ENCODE measurements at regions not wholly inside any gene's neighbourhood (a gene's known extent, or its start where the extent isn't known, plus 50 kb on each side); places are given as distances from the start of the nearest gene placed in this dataset.

DNA sequence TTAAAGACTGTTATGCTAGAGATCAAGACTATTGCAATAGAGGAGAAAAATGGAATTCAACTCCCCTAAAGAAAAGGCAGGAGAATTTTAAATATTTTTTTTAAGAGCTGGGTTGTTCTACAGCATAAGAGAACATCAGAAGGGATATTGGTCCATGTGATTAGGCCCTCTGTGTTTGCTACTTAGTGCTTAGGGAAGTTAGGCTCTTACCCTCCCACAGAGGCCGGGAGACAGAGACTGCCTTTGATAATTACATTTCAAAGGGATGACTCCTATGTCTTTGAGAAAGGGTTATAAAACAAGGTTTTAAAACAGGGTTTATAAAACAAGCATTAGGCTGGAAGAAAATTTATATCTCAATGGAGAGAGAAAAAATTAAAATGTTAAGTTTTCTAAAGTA lies 1248.1 kb upstream of the PCDH20 start:
- no peak for DNase-seq (ENCODE audit: low spot score)

DNA sequence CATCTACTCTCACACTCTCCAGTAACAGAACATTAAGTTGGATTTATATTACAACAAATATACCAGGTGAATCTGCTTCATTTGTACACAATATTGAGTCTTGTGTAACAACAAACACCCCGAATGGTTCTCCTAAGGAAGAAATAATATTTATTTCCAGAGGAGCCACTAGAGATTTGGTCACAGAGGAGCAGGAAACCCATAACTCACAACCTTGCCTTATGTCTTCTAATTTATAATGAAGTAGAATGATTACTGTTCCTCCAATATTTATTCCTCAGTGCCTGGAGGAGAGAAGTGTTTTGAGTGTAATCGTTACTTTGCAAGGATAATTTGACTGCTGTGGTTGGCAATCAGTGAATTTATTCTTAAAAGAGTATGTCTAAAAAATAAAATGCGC lies 1243.7 kb upstream of the PCDH20 start:
- DNase-seq (ENCODE audit: low spot score): no peak

DNA sequence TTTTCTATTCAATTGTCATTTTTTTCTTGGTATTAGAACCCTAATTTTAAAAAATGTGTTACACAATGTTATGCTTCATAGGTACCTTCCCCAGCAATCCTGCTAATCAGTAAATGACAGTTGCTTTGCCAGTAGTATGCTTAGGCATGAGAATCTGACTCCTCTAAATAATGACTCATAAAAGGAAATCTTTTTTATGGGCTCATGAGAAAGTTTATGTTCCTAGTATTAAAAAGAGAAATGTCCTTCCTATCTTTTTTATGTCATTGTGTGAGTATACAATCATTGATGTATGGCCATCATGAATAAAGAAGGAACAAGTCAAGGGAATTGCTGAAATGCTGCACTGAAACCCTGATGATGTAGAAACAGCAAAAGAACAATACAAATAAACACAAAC lies 1237.7 kb upstream of the PCDH20 start:
- DNase-seq (ENCODE audit: low spot score): no peak

DNA sequence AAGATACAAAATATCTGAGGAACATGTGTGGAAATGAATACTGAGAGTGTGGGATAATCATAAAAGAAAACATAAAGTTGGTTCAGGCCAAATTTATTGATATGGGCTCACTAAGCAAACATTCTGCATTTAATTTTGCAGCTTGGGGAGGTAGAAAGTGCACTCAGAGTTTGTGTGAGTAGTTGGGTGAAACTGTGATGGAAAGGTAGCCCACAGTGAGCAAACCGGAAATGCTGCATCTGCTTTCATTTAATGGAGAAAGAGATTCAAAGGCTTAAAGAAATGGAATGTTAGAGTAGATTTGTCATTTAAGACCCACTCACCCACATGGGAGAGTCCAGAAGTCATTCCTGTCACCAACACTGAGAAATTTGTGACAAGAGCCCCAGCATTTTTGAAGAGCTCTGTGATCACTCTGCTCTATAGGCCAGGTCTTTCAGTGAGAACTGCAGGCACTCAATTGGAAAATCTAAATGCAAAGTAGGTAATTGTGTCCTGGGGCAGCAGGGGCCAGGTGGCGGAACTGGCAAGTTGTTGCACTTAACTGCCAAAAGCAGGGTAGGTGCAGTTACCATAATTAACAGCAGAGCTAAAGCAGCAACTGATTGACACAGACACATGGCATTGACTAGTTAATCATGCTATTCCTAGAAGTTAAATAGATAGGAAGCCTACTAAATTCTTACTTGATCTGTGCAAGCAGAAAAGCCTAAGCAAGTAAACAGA lies 1228.3 kb upstream of the PCDH20 start:
- no peak for DNase-seq (ENCODE audit: low spot score)

DNA sequence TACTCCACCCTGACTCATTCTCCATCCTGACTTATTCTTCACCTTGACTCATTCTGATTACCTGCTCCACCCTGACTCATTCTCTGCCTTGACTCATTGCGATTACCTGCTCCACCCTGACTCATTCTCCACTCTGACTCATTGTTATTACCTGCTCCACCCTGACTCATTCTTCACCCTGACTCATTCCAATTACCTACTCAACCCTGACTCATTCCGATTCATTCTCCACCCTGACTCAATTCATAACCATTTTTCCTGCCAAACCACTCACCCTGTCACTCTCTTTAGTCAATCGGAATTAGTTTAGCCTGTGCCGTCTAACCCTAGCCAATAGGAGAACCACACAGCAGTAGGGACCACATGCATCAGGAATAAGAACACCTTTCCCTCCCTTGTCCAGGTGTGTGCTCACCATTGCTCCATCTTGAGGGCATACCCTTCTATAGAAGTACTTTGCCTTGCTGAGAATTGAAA lies 1227.4 kb upstream of the PCDH20 start:
- DNase-seq (ENCODE audit: low spot score): no peak

DNA sequence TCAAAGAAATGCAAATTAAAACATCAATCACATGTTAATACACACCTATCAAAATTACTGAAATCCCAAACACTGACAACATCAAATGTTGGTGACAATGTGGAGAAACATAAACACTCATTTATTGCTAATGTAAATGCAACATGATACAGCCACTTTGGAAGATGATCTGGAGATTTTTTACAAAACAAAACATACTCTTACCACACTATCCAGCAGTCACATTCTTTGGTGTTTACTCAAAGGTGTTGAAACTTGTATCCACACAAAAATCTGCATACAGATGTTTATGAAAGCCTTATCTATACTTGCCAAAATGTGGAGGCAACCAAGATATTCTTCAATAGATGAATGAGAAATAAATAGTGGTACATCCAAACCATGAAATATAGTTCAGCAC lies 1219.5 kb upstream of the PCDH20 start:
- no peak for DNase-seq (ENCODE audit: low spot score)

DNA sequence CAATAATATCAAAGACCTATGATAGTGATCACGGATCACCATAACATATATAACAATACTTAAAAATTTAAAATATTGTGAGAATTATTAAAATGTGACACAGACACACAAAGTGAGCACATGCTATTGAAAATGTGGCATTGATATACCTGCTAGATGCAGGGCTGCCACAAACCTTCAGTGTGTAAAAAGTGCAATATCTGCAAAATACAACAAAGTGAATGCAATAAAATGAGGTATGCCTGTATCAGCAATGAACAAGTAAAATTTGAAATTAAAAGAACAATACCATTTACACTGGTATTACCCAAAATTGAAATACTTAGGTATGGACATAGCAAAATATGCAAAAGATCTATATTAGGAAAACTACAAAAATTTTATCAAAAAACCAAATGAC lies 1217.8 kb upstream of the PCDH20 start:
- DNase-seq (ENCODE audit: low spot score): no peak

DNA sequence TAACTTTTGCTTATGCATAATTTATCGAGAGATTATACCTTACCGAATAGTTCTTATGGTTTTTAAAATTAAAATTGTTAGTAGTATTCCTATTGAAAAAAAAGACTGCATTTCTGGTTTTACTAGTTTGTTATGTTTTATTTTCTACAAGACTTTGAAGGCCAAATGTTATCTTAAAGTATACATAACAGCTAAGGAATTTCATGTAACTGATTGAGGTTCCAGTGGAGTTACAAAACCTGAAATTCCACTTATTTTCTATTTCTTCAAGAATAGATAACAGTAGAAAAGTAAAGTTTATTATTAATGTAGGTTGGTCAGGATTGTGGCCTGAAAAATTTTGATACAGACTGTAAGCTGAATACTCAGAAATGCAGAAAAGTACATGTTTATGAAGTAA lies 1216.0 kb upstream of the PCDH20 start:
- DNase-seq (ENCODE audit: low spot score): no peak

DNA sequence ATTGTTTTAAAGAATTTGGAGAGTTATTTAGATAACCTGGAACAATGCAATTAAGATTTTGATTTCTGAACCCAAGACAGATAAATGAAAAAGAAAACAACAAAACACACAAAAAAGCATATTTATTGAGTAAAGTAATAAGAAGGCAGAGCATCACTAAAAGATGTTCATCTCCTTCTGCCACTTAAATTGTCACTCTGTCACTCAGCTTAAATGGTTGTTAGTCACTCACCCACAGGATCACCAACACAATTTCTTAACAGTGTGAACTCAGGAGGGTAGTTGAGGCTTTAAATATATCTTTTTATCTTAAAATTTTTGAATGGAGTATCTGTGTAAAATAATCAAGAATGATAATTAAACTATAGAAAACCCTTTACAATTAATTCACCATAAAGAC lies 1215.5 kb upstream of the PCDH20 start:
- DNase-seq (ENCODE audit: low spot score): no peak

DNA sequence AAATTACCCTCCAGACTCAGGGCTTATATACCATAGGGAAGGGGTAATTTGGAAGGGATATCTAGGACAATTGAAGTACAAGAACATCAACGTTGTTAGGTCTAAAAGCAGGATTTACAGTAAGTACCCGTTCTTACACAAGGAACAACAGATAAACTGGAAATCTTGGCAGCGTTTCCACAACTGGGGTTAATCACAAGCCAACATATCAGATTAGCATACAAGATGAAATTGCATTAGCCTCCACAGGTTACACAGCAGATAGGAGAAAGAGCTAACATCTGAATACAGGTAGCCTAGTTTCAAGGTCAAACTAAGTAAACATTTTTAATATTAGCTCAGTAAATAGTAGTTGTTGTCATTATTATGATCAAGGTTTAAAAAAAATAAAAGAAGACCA lies 1214.0 kb upstream of the PCDH20 start:
- DNase-seq (ENCODE audit: low spot score): no peak

DNA sequence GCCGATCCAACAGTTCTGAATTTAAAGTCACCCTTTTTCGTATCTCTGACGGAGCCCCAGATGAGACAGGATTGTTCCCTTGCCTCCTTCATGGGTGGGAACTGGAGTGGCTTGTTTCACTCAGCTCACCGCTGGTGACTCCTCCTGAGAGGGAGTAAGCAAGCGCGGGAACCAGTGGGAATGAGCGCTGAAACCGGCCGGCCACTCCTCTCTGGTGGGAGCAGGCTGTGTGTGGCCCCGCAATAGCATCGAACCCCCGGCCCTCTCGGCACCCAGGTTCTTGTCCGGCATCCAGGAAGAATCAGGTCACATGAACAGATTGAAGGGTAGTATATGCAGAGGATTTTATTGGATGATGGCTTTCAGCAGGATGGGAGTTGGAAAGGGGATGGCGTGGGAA lies 1211.6 kb upstream of the PCDH20 start:
- DNase-seq (ENCODE audit: low spot score): no peak

DNA sequence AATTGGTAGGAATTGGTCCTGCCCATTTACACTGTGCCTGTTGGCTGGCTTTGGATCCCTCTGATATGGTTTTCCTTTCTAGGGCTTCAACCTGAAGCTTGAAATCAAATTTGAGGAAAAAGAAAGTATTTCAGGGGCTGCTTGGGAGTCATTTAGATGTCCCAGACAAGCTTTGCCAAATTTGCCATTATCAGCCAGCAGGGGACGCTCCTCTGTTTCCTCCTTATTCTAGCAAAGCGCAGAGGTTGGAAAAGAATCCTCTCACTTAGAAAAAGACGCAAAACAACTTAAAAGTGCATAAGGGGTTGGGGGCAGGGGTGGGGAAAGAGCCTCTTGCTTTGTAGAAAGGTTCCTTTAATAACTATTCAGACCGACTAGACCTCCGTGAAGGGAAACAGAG lies 1211.1 kb upstream of the PCDH20 start:
- no peak for DNase-seq (ENCODE audit: low spot score)

DNA sequence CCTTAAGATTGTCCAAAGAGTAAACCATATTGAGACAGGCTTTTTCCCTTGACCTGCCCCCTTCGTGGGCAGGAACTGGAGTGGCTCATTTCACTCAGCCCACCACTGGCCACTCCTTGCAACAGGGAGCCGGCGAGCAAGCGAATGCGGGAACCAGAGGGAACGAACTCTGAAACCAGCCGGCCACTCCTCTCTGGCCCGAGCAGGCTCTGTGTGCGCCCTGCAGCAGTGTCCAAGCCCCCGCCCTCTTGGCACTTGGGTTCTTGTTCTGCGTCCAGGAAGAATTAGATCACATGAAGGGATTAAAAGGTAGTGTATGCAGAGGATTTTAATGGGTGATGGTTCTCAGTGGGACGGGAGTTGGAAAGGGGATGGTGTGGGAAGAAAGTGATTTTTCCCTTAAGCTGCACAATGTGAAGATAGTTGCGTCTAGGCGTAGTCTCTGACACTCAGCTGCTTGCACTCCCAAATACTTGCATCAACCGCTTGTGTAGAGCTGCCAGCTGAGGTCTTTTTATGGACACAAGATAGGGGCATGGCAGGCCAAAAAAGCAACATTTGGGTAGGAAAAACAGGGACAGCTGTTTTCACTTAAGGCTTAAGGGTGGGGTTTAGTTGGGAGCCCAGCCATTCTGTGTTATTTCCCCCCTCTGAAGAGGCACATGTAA lies 1209.7 kb upstream of the PCDH20 start:
- no peak for DNase-seq (ENCODE audit: low spot score)

DNA sequence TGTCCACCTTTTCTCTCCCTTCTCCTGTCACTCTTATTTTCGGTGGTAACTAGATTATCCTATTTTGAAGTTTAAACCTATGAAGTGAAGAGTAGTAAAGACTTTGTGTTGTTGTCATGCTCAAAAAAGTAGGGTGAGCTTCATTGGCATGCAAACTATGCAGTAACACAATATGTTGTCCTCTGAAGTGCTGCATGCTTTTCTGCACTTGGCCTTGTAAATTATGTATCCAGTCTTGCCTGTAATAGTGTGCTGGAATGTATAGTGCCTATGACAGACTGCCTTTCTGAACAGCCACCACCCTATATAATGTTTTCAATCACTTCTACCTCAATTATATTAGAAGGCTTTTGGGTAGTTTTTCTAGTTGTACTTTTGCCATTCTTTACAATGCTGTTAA lies 1198.2 kb upstream of the PCDH20 start:
- no peak for DNase-seq (ENCODE audit: low spot score)

DNA sequence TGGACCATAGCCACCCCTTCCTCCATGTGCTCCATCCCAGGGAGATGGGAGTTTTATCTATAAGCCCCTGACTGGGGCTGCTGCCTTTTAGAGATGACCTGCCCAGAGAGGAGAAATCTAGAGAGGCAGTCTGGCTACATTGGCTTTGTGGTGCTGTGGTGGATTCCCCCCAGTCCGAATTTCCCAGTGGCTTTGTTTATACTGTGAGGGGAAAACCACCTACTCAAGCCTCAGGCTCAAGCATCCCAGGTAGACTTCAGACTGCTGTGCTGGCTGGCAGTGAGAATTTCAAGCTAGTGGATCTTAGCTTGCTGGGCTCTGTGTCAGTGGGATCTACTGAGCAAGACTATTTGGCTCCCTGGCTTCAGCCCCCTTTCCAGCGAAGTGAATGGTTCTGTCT lies 1195.7 kb upstream of the PCDH20 start:
- no peak for DNase-seq (ENCODE audit: low spot score)

DNA sequence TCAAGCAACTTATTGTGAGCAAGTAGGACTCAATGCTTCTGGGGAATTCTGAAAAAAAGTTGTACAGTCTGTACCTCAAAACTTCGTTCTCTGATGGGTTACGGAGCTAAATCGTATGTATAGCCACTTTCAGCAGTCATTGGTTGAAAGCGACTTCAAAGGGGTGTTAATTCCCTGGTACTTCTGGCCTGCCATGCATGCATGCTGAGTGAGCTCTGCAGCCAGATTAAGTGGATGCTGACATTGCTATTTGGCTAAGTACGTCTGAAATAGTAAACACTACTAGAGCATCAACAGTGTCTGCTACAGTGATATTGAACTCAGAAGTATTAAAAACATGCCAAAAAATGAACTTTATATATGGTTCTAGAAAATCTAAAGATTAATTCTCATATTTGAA lies 1183.1 kb upstream of the PCDH20 start:
- DNase-seq (ENCODE audit: low spot score): no peak

DNA sequence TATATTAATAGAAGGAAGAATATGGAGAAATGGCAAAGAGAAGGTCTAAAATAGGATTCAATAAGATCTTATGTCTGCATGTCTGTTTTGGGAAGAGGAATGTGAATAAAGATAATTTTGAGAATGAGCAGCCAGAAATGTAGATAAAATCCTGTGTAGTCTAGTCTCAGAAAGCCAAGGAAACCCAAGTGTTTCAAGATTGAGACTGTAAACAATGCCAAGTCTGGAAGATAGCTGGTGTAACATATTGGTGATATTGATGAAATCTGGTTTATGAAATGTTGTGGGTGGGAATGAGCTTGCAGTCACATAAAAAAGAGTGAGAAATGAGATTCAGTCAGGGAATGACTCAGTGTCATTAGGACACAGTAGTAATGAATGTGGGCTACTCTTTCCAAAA lies 1180.3 kb upstream of the PCDH20 start:
- no peak for DNase-seq (ENCODE audit: low spot score)

DNA sequence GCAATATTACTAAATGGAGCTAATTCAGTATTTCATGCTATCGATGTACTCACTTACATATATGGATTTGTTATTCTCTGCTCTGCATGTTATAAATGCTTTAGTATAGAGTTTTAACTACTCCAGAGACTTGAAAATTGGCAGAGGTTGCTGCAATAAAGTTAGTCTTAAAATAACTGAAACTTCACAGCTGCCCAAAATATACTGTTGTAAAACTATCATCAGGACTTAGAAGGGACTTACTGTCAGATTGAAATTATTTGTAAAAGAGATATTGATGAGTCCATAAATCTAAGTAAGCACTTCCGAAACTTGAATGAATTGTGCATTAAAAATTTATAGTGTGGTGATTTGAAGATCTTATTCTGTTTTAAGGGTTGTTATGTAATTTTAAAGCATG lies 1178.2 kb upstream of the PCDH20 start:
- no peak for DNase-seq (ENCODE audit: low spot score)

DNA sequence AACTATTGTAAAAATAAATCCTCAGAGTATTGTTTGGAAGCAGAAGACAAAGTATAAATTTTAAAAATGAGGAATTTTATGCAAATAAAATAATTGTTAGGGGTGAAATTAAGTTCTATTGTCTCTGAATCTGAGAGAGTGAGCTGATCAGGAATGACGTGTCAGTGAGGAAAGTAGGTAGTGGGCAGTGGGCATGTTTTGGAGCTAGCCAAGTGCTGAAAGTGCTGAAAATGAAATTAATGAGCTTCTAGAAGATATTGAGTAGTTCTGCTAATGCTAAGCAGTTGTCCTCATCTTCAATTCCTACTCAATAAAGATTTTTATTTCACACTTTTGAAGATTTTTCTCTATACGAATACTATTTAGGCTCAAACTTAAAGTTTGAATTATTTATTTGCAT lies 1167.8 kb upstream of the PCDH20 start:
- no peak for DNase-seq (ENCODE audit: low spot score)

DNA sequence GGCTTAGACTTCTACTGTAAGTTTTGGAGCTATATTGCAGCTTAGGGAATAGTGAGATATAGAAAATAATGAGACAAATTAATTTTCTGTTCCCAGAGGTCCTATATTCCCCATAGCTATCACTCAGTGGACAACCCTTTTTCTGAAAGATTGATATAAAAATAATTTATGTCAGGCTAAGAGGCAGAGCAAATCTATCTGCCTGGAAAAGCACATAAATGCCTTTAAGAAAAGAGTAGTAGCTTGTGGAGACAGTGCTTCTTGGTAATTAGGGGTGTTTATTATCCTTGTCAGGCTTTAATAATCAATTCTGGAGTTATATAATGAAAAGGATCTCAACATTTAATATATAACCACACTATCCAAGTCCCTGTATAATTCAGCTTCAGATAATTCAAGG lies 1162.8 kb upstream of the PCDH20 start:
- DNase-seq (ENCODE audit: low spot score): no peak

DNA sequence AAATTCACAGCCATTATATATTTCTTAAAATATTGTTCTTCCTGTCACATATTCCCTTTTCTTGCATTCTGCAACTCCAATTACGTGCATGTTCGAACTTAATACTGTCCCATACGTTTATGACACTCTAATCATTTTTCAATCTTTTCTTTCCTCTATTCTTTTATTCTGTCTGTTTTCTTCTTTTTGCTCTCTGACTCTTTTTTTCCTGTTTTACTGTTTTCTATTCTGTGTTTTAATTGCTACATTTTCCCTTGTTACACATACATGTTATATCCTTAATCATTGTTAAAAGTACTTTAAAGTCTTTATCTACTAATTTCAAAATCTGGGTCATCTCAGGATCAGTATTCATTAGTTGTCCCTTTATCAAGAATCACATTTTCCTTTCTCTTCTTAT lies 1149.1 kb upstream of the PCDH20 start:
- no peak for DNase-seq (ENCODE audit: low spot score)

DNA sequence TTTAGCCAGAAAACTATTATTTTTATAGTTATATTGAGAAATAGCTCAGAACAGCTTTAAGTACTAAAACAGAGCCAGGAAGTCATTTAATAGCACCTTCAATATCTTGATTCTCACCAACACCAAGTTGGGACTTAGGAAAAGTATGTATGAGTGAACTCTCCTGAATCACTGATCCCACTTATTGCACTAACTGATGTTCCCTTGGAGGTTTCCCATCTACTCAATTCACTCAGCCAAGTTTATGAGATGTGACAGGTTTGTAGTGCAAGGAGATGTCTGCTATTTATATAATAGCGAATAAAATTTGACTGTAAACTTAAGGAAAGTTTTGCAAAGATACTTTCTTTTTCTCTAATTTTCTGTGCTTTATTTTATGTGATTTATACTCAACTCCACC lies 1147.6 kb upstream of the PCDH20 start:
- DNase-seq (ENCODE audit: low spot score): no peak

DNA sequence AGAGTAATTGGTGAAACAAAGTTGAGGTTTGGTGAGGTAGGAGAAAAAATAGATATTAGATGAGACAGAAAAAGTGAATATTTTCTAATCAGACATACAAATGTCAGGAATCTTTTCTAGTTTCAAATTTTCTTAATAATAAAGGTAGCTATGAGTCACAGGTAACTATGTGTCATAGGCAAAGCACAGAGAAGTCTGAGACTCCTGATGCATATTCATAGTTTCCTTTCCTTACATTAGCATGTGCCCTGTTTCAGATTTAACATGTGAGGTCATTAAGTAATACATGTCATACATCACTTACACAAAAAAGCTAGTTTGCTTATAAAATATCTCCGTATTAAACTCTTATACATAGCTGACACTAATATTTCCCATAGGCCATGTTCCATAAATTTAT lies 1141.3 kb upstream of the PCDH20 start:
- no peak for DNase-seq (ENCODE audit: low spot score)

DNA sequence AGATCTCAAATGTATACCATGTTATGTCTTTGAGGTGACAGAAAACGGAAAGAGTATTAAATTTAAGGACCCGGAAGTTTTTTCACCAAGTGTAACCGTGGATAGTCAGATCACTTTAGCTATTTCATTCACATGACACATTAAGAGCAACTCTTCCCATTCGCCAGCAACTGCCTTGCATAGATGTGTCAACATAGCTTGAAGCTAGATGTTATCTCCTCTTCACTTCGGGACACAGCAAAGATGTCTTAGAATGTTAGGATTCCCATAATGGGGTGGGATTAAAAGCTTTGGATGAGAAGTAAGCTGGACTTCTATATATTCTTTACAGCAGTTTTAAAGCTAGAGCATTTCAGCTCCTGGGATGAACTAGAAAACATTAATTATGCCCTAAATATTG lies 1135.9 kb upstream of the PCDH20 start:
- DNase-seq (ENCODE audit: low spot score): no peak

Data from AG08395 (cell line).